HG03196 (cell line): ENCODE measurements at regions not wholly inside any gene's neighbourhood (a gene's known extent, or its start where the extent isn't known, plus 50 kb on each side); places are given as distances from the start of the nearest gene placed in this dataset.
A peak's percentile ranks its signal among the peaks of the same experiment; 100 is the strongest.
"Not testable (repeated sequence)": the region's sequence is repeated elsewhere in the genome, so short reads cannot be mapped to it uniquely, and the experiment has no call there.

ENCODE experiments used
- ATAC-seq: cut with Tn5 transposase; IDR thresholded peaks from one replicate; pipeline ENCODE4 v1.9.1; 2021; ENCODE audit not compliant: unreplicated experiment

GRCh38 chr4:138636781-138637180 lies 378.8 kb upstream of the NOCT start:
- ATAC-seq: no peak

DNA sequence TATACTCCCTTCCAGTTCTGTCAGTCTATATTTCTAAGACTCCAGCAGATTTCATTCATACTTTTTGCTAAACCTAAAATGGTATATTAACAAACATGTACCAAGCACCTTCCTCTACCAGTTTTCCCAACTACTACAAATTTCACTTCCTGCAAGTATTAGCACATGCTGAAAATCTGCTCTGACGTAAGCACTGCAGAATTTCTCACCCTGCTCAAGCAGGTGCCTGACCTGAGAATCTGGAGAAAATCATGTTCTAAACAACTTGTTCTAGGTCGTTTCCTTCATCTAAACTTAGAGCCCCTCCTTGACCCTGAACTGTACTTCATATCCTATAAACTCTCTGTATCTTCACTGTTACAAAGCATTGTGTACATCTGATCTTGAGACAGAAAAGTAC lies 380.7 kb upstream of the NOCT start:
- ATAC-seq: no peak

DNA sequence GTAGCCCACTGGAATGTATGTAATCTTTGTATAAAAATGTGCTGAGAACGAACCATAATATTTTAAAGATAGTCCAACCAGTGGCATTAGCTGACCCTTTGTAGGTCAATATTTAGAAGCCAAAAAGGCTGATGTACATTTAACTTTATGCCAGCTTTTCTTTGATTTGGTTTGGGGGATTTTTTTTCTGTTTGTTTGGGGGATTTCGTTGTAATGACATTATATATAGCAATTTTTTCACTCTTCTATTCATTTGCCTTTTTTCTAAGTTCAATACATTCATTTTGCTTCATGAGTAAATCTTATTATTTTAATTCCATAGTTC lies 382.0 kb upstream of the NOCT start:
- ATAC-seq: no peak

DNA sequence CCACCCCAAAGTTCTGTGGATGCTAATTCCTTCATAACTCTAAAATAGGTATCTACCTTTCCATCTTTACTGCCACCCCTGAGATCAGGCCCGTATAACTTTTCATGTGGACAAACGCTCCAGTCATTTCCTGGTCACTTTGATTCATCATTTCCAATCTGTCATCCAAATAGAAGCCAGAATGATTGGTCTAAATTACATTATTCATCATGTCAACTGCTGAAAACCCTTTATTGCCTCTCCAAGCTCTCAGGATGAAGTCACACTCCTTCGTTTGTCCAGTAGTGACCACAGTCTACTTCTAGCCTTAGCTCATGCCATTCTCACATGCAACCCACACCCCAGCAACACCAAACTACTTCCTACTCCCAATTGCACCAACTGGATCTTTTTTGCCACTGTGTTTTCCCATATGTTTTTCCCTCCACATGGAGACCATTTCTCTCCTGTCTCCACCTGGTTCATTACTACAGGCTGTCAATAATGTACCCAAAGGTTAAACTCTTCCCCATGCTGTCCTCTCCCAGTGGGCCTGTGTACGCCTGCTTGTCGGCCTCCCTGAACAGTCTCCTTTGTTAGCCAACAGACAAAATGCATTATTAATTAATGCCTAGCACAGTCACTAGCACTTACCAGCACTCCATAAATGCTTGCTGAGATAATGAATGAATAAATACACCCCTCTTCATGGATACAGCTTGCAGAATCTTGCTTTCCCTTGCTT lies 382.6 kb upstream of the NOCT start:
- no peak for ATAC-seq

DNA sequence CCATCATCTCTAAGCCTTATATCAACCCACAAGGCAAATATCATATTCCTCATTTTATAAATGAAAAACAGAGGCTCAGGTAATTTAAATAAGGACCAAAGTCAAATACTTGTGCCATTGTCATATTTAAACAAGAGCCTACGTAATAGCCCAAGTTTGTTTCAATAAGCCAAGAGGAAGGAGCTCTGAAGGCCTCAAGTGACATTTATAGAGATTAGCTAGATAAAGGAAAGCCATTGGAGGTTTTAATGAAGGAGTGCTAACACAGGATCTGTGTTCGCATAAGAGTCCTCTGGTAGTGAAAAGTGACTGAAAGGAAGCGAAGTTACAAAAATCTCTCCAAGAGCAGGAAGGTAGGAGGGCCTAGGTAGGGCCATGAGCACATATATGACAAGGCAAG lies 384.9 kb upstream of the NOCT start:
- ATAC-seq: no peak

GRCh38 chr4:138629669-138630068 lies 385.9 kb upstream of the NOCT start:
- ATAC-seq: no peak

DNA sequence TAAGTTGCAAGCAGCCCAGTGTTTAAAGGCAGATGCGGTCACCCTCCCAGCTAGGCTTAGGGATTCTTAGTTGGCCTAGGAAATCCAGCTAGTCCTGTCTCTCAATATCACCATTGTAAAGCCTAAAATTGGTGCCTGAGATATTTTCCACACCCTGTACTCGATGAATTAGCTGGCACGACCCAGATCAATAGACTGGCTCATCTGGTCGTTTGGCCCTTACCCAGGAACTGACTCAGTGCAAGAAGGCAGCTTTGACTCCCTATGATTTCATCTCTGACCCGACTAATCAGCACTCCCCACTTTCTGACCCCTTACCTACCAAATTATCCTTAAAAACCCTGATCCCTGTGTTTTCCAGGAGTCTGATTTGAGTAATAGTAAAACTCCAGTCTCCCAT lies 384.9 kb upstream of the SLC7A11 start:
- ATAC-seq: no peak

- not testable (repeated sequence) for ATAC-seq
These were observed 380.2 kb upstream of the SLC7A11 start for GRCh38 chr4:138622362-138622761.

- no peak for ATAC-seq
These were observed 374.6 kb upstream of the SLC7A11 start for GRCh38 chr4:138616775-138617174.

GRCh38 chr4:138614398-138615142 lies 372.4 kb upstream of the SLC7A11 start:
- ATAC-seq: no peak

DNA sequence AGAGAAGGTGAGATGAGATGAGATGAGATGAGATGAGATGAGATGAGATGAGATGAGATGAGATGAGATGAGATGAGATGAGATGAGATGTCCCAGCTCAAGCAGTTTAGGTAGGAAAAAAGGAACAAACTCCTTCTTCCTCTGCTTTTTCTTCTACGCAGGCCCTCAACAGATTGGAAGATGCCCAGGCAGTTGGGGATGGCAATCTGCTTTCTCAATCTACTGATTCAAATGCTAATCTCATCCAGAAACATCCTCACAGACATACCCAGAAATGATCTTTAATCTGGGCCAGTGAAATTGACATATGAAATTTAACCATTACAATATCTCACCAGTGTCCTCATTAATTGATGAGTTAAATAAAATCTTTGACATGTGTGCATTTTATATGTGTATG lies 370.3 kb upstream of the SLC7A11 start:
- ATAC-seq: no peak

GRCh38 chr4:138611721-138612120 lies 369.6 kb upstream of the SLC7A11 start:
- ATAC-seq: no peak

DNA sequence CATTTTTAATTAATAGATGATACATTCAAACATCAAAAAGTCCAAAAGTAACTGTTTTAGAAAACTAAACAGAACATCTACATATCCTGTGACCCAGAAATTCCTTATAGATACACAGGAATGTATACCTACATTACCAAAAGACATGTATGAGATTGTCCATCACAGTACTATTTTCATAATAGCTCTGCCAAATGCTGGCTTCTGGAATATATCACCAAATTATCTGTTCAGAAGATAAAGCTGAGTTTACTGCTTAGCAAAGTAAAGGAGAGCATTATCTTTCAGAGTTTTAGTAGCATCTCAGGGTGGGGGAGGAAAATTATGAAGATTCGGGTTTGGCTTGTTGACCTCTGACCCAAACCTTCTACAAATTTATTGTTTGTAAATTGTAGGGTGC lies 368.9 kb upstream of the SLC7A11 start:
- no peak for ATAC-seq

DNA sequence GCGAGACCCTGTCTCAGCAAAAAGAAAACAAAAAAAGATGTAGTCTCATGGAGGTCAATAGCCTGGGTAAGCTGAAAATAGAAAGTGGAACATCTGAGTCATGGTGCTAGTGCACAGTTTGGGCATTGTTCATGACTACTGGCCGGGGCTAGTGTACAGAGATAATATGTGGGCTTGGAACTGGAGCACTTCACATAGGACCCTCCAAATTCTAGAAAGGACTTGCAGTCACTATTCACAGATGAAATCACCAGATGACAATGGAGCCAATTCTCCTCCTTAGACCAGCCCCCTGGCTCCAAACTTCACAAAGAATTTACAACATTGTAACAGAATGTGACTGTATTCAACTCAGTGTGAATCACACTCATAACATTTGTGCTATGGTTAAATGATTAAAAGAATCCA lies 367.8 kb upstream of the SLC7A11 start:
- peak; percentile 73 for ATAC-seq

DNA sequence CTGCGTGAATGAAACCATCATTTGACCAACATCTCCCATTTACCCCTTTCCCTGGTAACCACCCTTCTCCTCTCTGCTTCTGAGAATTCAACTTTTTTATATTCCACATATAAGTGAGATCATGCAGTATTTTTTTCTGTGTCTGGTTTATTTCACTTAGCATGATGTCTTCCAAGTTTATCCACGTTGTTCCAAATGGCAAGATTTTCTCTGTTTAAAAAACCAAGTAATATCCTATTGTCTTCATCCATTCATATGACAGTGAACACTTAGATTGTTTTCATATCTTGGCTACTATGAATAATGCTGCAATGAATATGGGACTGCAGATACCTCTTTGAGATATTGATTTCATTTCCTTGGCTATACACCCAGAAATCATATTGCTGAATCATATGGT lies 362.4 kb upstream of the SLC7A11 start:
- no peak for ATAC-seq

GRCh38 chr4:138602664-138603063 lies 360.5 kb upstream of the SLC7A11 start:
- no peak for ATAC-seq

DNA sequence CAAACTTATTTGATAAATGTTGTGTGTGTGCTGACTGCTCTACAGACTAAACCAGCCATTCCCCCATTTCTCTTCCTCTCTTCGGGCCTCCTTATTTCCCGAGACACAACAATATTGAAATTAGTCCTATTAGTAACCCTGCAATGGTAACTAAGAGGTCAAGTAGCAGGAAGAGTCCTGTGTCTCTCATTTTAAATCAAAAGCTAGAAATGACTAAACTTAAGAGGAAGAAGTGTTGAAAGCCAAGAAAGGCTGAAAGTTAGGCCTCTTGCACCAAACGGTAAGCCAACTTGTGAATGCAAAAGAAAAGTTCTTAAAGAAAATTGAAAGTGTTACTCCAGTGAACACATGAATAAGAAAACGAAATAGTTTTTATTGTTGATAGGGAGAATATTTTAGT lies 357.8 kb upstream of the SLC7A11 start:
- ATAC-seq: no peak

GRCh38 chr4:138598226-138598625 lies 356.1 kb upstream of the SLC7A11 start:
- no peak for ATAC-seq

DNA sequence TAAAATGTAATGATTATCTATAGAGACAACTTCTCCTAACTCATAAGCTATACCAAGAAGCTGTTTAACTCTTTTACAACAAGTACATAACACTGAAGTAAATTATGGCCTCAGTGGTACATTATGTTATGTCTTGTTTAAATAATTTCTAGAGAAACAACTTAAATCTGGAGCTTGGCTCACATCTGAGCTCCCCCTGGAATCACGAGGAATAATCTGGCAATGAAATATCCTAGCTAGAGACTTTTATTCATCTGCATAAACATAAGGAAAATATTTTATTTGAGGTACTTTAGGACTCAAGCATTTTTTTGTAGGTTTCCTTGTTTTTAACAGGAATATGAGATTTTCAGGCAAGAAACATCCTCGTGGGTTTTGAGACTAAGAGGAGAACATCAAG lies 354.7 kb upstream of the SLC7A11 start:
- ATAC-seq: no peak

DNA sequence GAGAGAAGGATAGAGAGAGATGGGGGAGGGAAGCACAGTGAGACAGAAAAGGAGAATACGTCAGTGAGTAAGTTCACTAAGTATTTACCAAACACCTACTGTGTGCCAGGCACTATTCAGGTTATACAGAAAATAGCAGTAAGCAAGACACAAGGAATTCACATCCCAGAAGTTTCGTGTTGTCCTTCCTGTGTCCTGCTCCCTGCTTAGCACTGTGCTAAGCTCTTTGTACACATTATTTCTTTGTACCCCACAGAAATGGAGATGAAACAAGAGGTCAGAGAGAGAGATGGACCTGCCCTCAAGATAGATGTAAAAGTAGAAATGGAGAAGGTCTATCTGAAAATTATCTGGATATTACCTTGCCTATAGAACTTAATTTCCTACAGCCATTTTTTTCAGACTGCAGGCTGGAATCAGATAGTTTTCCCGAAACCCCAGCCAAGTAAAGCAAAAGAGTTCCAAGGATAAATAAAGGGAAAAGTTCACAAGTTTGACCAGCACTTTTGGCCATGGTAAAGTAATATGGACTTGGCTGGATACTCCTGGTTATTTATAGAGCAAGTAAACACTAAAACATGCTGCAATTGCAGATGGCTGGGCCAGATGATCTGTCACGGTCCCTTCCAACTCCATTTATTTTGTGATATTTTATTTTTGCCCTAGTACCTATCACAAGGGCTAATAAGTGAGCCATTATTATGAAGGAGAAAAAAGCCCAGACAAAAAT lies 353.7 kb upstream of the SLC7A11 start:
- ATAC-seq: no peak

- no peak for ATAC-seq
These were observed 353.0 kb upstream of the SLC7A11 start for GRCh38 chr4:138595171-138595570.

DNA sequence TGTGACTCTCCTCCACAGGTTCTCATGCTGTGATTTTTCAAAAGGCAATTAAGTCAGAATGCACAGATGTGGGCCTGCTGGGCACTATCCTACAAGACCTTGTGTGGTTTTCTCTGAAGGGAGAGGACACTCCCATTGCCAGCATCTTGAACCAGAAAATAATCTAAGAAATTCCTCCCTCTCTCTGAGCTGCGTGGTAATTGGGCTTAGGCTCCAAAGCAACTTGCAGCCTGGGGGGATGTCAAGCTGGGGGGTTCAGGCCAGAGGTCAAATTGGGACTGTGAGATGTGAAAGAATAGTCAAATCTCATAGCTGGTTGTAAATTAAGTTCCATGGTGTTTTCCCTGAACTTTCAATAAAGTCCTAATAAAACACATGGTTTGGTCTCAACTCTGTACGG lies 350.6 kb upstream of the SLC7A11 start:
- no peak for ATAC-seq
